HS-5 (cell line): ENCODE measurements at regions not wholly inside any gene's neighbourhood (a gene's known extent, or its start where the extent isn't known, plus 50 kb on each side); places are given as distances from the start of the nearest gene placed in this dataset.
A peak's percentile ranks its signal among the peaks of the same experiment; 100 is the strongest.
"Not testable (repeated sequence)": the region's sequence is repeated elsewhere in the genome, so short reads cannot be mapped to it uniquely, and the experiment has no call there.

ENCODE experiments used
- DNase-seq: peaks from one replicate; pipeline ENCODE4 v3.0.0-alpha.2; 2012; ENCODE audit warnings: low read depth

DNA sequence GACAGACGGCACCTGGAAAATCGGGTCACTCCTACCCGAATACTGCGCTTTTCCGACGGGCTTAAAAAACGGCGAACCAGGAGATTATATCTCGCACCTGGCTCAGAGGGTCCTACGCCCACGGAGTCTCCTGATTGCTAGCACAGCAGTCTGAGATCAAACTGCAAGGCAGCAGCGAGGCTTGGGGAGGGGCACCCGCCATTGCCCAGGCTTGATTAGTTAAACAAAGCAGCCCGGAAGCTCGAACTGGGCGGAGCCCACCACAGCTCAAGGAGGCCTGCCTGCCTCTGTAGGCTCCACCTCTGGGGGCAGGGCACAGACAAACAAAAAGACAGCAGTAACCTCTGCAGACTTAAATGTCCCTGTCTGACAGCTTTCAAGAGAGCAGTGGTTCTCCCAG lies 197.5 kb upstream of the FAT3 start:
- not testable (repeated sequence) for DNase-seq

DNA sequence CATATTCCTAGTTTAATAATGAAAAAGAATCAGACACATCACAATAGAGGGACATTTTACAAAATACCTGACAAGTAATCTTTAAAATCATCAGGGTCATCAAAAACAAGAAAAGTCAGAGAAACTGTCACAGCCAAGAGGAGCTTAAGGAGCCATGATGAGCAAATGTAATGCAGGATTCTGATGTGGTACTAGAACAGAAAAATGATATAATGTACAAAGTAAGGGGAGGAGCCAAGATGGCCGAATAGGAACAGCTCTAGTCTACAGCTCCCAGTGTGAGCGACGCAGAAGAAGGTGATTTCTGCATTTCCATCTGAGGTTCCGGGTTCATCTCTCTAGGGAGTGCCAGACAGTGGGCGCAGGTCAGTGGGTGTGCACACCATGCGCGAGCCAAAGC lies 198.0 kb upstream of the FAT3 start:
- DNase-seq, result no peak

DNA sequence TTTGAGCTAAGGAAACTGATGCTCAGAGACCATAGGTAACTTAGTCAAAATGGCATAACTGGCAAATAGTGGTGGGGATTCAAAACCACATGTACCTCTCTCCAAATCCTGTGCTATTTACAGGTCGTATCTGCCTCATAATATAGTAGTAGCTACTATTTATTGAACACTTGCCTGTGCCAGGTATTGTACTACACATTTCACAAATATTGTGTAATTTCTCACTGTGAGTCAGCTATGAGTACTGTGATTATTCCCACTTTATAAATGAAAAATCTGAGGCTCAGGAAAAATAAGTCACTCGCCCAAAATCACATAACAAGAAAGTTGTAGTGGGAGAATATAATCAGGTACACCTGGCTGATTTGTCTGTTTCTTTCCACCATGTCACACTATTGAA lies 199.8 kb upstream of the FAT3 start:
- no peak for DNase-seq

DNA sequence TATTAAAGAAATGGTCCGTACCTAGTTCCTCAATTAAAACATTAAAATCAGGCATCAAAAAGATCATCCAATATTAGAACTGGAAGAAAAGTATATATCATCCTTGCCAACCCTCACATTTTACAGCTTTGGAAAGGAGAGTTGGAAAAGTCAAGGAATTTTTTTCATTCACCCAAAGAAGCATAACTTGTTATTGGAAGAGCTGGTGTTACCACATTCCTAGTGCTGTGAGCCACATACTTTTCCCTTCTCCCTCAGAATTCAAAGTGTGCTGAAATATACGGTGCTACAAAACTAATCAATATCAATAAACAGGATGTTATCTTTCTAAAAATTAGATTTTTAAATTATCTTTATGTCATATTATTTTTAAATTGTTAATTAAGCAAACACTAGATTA lies 202.1 kb upstream of the FAT3 start:
- DNase-seq, result no peak

DNA sequence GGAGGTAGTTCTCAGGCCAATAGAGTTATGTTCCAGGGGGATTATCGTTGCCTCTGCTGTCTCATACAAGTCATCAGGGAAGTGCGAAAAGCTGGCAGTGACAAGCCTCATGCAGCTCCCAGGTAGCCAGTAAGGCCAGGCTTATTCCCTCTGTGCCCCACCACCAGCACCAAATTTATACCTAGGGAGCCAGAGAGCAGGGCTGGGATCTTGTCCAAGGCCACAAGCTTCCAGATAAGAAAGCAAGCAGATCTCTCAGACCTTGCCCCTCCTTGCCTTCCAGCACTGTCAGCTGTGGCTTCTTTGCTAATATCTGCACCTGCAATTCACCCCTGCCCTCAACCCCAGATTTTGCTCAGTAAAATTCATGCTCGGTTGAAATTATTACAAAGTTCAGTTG lies 206.3 kb upstream of the FAT3 start:
- DNase-seq, result no peak

DNA sequence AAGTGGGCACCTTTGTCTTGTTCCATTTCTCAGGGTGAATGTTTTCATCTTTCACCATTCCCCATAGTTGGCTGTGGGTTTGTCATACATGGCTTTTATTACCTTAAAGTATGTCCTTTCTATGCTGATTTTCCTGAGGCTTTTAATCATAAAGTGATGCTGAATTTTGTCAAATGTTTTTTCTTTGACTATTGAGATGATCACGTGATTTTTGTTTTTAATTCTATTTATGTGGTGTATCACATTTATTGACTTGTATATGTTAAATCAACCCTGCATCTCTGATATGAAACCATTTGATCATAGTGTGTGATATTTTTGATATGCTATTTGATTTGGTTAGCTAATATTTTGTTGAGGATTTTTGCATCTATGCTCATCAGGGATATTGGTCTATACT lies 216.4 kb upstream of the FAT3 start:
- no peak for DNase-seq

DNA sequence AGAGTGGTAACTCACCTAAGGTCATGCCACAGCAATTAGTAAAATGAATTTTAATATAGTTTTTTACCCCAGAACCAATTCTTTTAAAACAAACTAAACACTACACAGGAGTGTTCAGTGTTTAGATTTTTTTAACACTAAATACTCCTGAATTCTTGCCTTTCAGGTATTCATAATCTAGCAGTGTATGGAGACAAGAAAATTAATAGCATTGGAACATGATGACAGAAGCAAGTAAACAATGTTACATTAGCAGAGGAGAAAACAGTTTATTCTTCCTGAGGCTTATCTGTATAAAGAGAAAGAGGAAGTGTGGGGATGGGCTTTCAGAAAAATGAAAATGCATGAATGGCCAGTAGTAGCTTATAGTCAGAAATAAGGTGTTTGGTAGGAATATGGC lies 222.1 kb upstream of the FAT3 start:
- no peak for DNase-seq

DNA sequence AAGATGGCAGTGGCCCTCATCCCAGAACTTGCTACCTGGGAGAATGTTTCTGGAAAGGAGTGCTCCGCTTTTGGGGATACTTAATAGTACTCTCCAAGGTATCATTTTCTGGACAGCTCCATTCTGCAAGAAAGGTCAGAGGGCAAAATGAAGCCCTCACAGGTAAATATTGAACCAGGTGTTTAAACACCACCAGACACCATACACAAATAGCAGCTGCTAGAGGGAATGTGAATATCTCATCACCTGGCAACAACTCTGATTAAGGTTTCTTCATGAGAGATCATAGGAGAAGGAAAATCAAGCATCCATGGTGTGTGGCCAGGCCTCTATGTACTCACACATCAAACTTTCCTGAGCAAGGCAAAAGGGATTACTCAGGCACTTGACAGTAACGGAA lies 226.1 kb upstream of the FAT3 start:
- DNase-seq, result no peak

DNA sequence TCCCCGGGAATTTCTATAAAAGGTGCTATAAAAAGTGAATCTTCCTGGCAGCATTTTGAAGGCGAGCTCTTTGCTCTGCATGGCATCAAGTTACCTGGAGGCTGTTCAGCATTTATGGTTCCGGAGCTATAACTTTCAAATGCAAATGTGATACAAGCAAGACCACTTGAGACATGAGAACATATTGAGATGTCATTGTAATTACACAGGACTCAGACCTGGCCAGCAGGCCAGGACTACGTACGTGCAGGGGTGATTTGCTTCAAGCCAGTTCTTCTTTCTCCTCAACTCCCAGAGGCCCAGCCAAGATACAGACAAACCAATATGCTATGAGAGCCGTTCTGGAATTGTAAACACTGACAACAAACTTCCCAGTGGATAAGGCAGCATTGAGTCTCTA lies 227.4 kb upstream of the FAT3 start:
- no peak for DNase-seq

DNA sequence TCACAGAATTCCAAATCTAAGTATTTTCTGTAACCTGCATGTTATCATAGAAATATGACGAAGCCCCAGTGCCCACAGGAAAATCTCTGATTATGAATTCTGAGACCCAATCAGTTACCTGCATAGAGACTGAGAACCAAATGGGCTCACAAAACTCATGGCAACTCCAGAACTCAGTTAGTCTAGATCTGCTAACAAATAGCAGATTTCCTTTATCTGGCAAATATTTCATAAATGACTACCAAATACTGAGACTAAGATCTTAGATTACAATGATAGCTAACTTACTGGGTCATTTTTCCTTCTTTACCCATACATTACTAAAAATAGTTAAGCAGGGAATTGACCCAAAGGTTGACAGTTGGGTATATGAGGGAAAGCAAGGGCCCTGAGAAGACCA lies 228.1 kb upstream of the FAT3 start:
- DNase-seq, result no peak

DNA sequence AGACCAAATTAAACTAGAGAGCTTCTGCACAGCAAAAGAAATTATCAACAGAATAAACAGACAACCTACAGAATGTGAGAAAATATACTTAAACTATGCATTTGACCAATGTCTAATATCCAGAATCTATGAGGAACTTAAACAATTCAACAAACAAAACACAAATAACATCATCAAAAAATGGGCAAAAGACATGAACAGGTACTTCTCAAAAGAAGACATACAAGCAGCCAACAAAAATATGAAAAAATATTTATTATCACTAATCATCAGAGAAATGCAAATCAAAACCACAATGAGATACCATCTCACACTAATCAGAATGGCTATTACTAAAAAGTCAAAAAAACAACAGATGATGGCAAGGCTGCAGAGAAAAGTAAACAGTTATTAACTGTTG lies 236.2 kb upstream of the FAT3 start:
- DNase-seq, result not testable (repeated sequence)

DNA sequence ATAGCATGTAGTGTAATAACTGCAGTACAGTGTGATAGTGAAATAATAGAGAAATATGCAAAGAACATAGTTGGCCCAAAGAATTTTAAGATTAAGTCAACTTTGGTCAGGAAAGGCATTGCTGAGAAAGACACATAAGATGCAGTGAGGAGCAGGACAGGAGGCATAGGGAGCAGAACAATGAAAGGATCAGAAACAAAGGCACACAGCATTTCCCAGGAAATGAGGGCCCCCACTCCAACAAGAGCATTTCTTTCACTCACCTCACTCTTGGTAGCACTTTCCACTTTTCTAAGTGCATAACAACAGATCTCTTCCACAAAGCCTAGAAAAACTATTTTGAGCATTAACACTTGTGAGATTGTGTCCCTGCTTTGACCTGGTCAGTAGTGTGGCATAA lies 238.4 kb upstream of the FAT3 start:
- DNase-seq, result no peak

DNA sequence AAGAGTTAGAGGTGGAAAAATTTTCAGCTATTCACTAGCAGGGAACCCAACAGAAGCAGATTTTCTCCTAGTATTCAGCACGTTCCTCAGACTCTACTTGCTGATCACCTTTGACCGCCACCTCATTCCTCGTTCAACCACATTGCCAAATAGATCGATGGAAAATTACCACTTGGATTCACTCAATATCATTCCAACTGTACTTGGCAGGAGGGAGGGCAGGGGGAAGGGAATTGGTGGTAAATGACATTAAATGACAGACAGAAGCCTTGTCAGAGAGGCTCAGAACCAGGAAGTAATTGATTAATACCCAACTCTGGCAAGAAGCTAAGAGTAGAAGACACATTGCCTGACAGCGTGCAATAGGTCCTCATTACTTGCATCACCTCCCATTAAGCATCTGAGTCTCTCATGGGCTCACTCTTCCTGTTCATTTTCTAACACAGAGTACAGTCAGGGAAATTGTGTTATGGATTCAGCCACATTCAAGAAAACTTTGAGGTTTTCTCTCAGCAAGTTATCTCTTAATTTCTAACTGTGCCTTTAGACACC lies 240.5 kb upstream of the FAT3 start:
- no peak for DNase-seq

DNA sequence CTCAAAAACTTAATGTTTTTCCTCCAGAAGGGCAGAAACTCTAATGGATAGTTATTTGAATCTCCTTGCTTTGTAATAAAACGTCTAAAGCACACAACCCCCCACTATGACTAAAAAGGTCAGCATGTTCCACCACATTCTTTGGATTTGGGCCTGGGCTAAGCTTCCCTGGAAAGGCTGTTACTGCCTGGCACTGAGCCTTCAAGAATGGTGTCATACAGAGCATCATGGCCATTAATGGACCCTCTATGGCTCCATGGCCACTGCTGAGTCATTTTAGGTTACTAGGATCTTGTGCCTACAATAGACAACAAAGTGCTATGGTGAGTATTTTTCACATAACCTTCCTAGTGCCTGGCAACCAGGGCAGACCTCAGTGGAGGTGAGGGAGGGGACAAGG lies 242.6 kb upstream of the FAT3 start:
- DNase-seq, result peak; percentile 90

DNA sequence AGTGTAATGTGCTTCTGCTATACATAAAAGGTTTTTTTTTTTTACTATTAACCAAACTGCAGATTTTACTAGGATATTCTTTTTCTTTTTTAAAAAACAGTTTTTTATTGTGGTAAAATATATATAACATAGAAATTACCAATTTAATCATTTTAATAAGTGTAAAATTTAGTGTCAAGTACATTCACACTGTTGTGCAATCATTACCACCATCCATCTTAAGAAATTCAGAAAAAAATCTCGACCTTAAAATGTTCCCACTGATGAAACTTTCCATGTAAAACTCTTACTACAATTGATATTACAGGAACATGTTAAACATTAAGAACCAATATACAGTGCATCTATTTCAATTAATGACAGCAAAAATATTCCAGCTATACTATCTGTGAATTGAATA lies 244.8 kb upstream of the FAT3 start:
- no peak for DNase-seq

DNA sequence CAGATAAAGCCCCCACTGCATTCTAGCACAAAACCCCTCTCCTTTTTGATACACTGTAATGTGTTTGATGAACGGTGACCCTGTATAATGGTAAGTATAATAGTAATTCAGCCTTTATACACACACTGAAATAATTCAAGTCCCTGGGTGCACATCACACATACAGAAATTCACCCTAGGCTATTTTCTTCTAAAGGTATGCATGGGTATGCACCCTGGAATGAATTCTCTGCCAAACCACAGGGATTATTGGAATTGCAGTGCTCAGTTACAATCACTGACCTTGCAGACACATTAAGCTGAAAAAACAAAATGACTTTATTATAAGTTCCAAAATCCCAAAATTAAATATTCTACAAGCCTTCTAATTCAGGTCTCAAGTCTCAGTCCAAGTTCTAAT lies 245.9 kb upstream of the FAT3 start:
- DNase-seq, result no peak

DNA sequence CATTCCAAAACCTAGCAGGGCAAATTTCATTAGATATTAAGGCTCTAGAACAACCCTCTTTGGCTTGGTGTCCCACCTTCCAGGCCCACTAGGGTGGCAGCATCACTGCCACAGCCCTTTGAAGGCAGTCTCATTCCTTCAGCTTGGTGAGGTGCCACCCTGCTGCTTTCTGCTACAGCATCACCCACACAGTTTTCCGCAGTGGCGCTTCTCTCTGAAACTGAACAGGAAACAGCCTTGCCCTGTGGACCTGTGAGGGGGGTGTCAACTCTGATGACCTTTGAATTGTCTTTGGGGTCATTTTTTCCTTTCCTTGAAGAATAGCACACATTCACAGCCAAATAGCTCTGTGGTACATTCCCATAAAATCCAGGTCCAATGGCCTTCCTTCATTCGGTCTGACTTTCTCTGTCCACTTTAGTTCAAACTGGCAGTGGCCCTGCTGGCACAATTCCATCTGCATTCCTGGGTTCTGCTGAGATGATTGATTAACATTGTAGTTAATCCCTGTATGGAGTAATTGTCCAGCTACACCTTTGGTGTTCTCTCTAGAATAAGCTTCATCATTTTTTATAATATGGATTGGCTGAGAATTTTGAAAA lies 251.9 kb upstream of the FAT3 start:
- DNase-seq, result no peak

DNA sequence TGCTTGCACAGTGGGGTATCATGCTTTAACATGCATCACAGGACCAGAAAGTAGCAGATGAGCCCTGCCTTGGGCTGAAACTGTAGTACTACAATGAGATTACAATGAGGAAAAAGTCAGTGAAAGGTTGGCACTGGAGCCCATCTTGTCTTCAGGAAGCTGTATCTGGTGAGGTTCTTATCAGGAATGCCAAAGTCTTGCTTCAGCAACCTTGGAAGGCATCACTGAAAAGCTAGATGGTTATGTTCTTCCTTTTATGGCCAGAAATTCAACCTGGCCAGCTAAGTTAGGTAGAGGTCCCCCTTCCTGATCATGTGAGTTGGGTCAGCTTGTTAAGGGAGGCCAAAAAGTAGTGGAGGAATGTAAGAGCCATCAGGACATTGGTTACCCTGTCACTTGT lies 254.0 kb upstream of the FAT3 start:
- DNase-seq, result no peak

DNA sequence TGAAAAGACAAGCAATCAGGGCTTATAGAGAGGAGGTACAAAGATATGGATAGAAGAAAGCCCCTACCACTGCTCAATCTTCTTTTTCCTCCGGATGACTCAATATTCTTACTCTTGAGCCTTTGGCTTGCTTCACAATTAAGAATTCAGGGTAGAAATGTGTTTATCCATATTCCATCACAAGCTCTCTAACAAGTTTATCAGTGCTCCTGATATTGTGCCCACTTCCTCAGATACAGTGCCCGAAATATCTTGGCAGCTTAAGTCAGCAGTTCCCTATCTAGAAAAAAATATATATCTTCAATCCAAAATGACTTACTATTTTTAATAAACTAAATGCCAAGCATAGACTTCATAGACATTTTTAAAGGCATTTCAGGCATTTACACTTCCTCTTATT lies 255.1 kb upstream of the FAT3 start:
- DNase-seq, result no peak

DNA sequence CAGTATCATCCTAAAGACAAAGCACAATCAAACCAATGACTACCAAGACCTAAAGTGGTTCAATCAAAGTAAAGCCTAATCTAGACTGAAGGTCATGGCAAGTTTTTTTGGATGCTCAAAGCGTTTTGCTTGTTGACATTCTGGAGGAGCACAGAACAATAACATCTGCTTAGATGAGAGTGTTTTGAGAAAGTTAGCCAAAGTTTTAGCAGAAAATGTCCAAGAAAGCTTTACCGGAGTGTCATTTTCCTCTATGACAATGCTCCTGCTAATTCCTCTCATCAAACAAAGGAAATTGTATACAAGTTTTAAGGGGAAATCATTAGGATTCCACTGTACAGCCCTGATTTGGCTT lies 256.9 kb upstream of the FAT3 start:
- no peak for DNase-seq

DNA sequence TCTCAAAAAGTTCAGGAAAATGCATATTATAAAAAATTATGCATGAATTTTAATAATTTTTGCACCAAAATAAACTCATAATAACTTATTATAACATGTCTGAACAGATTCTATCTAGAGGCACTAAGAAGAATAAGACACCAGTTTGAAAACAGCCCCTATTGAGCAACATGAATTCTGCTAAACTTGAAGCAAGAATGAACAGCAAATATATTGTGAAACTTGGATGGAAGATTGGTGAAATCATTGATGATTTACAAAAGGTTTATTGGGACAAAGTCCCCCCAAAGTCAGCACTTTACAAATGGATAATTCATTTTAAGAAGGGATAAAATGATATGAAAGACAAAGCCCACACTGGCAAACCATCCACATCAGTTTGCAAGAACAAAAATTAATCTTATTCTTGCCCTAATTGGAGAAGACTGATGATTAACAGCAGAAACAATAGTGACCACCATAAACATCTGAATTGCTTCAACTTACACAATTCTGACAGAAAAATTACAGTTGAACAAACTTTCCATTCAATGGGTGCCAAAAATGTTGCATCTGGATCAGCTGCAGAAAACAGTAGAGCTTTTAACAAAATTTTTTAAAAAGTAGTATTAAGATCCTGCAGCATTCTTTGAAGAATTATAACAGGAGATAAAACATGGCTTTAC lies 257.5 kb upstream of the FAT3 start:
- no peak for DNase-seq

DNA sequence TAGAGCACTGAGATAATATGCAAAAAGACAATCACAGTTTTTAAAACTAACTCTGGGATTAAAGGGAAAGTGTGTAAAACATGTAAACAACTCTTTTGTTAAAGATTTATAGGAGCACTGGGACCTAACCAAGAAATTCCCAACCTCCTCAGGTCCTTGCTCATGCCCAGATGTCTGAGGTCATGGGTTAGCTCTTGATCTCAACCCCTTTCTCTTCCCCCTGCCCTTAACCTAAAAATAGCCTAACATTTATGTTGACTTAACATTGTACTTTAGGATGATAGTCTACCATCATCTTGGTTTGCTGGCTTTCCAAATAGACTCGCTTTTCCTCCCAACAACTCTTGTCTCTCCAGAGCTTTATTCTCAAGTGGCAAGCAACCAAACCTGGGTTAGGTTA lies 258.2 kb upstream of the FAT3 start:
- no peak for DNase-seq

DNA sequence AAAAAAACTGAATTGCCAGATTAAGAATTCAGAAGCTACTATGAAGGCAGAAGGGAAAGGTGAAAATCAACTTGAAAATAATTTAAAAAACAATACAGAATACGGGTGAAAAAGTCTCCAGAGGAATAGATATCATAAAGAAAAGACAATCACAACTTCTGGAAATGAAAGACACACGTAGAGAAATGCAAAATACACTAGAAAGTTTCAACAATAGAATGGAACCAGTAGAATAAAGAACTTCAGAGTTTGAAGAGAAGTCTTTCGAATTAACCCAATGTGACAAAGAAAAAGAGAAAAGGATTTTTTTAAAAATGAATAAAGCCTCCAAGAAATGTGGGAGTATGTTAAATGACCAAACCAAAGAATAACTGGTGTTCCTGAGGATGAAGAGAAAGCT lies 263.8 kb upstream of the FAT3 start:
- DNase-seq, result no peak

DNA sequence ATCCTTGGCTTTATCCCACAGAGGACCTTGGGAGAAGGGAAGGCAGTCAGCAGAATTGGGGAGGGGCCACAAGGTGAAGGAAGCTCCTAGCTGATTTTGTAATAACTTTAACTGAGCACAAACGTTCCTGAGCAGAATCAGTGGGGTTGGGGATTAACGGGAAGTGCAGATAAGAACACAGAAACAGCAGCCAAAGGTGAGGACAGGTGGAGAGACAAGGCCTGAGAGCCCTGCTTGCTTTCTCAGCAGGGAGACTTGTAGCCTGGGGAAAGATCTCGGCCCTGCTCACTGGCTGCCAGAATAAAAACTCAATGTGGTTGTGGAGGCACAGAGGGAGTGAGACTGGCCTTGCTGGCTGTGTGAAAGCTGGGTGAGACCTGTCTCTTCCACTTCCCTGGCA lies 265.2 kb upstream of the FAT3 start:
- no peak for DNase-seq
